NB4 (cell line): ENCODE measurements at regions not wholly inside any gene's neighbourhood (a gene's known extent, or its start where the extent isn't known, plus 50 kb on each side); places are given as distances from the start of the nearest gene placed in this dataset.

Experiments used
- CTCF ChIP-seq: IDR thresholded peaks from one replicate; pipeline ENCODE4 v1.5.1; 2012; ENCODE audit warnings: low read depth, low read length
- MAX ChIP-seq: IDR thresholded peaks from 2 replicates; pipeline ENCODE4 v1.6.1; 2011; ENCODE audit warnings: low read depth, low read length
- POLR2A ChIP-seq: IDR thresholded peaks from 2 replicates; pipeline ENCODE4 v1.6.1; 2011; ENCODE audit warnings: mild to moderate bottlenecking; ENCODE audit not compliant: insufficient read length; ENCODE audit errors: extremely low read depth

- TF ChIP-seq CTCF (no peak), POLR2A (no peak), MAX (no peak)
Observed at GRCh38 chr20:4453359-4453758, 204.3 kb upstream of the ADRA1D start.
